ENCODE measurements at regions not wholly inside any gene's neighbourhood (a gene's known extent, or its start where the extent isn't known, plus 50 kb on each side); places are given as distances from the start of the nearest gene placed in this dataset.

DNA sequence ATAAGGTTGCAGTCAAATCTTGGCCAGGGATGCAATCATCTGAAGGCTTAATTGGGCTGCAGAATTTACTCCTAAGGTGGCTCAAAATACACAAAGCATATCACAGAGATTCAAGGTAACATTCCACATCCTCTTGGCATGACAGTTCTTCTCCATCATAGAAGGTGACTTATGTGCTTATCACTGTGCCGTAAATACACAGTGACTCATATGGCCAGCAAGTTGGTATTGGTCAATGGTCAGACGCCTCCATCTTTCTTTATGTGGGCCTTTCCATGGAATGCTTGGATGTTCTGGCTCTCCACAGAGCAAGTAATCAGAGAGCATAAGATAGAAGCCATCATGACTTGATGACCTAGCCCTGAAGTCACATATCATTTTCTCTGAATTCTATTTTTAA lies 168.8 kb upstream of the ST8SIA2 start:
- no peak for TF ChIP-seq ZFX (IDR thresholded peaks at IDR 0.05)
- TF ChIP-seq CTCF (conservative IDR thresholded peaks at IDR 0.05) = no peak
- no peak overlapping the region for H3K27ac ChIP-seq

- H3K27ac ChIP-seq = no peak overlapping the region
- peak; percentile 64 for TF ChIP-seq CTCF (conservative IDR thresholded peaks at IDR 0.05)
- TF ChIP-seq ZFX (IDR thresholded peaks at IDR 0.05) = no peak
These were observed 167.6 kb upstream of the ST8SIA2 start for GRCh38 chr15:92226020-92226612.

- no peak for TF ChIP-seq CTCF (conservative IDR thresholded peaks at IDR 0.05)
- TF ChIP-seq ZFX (IDR thresholded peaks at IDR 0.05) = no peak
- H3K27ac ChIP-seq = no peak overlapping the region
These were observed 164.9 kb upstream of the ST8SIA2 start for GRCh38 chr15:92228830-92229229.

GRCh38 chr15:92231461-92231860 lies 162.2 kb upstream of the ST8SIA2 start:
- H3K27ac ChIP-seq = no peak overlapping the region
- TF ChIP-seq ZFX (IDR thresholded peaks at IDR 0.05) (no peak), CTCF (conservative IDR thresholded peaks at IDR 0.05) (no peak)

DNA sequence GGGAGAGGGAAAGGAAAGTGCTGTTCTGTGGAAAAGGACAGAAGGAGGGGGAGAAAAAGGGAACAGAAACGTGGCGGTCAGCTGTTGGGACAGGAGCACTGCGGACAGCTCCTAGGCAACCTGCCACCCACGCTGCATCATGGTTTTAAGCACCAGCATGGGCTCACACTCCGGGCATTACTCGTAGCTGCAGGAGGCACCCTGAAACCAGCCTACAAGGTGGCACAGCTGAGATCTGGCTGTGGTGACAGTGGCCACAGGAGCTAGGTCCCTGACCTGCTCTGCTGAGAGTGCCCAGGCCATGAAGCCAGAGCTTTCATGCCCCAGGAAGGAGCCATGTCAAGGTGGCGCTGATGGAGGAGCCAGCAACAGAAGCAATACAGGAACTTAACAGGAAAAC lies 161.4 kb upstream of the ST8SIA2 start:
- H3K27ac ChIP-seq = no peak overlapping the region
- TF ChIP-seq CTCF (conservative IDR thresholded peaks at IDR 0.05) (no peak), ZFX (IDR thresholded peaks at IDR 0.05) (no peak)

DNA sequence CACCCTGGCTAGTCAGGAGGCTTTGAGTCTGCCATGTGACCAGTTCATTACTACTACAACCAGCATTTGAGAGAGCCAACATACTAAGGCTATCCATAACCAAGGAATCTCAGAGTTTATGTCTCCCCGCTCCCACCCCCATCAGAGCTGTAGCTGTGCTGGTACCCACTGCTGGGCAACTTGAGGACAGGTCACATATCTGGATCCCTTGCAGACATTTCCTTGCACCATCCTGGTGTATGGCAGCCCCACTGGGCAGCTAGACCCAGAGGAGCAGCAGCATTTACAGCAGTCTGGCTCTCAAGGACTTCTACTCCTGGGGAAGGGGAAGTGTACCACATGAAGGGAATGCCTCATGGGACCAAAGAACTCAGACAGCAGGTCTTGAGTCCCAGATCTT lies 160.8 kb upstream of the ST8SIA2 start:
- TF ChIP-seq CTCF (conservative IDR thresholded peaks at IDR 0.05) = no peak
- TF ChIP-seq ZFX (IDR thresholded peaks at IDR 0.05) = no peak
- no peak overlapping the region for H3K27ac ChIP-seq

GRCh38 chr15:92243227-92243626 lies 150.5 kb upstream of the ST8SIA2 start:
- H3K27ac ChIP-seq = no peak overlapping the region
- no peak for TF ChIP-seq ZFX (IDR thresholded peaks at IDR 0.05)
- no peak for TF ChIP-seq CTCF (conservative IDR thresholded peaks at IDR 0.05)
